ENCODE measurements at regions not wholly inside any gene's neighbourhood (a gene's known extent, or its start where the extent isn't known, plus 50 kb on each side); places are given as distances from the start of the nearest gene placed in this dataset.

GRCh38 chr5:125301711-125302110 is 555.3 kb upstream of the ZNF608 start (continued):
- TF ChIP-seq ZNF687 (IDR thresholded peaks at IDR 0.05) (no peak), MYB (IDR thresholded peaks at IDR 0.05; ENCODE audit: borderline replicate concordance, low read depth, low read length) (no peak)

- no peak for ATAC-seq
- CTCF ChIA-PET, result no interaction called here
These were observed 556.1 kb upstream of the ZNF608 start for GRCh38 chr5:125302577-125302976.

More at GRCh38 chr5:125302577-125302976, 556.1 kb upstream of the ZNF608 start:
- SMC1A ChIA-PET (ENCODE audit: uncharacterized antibody, unreplicated experiment), result interaction anchor here (0.8 kb wide), 1 partner anchor 1063 kb away, joined by 3 read pairs; no protein-coding TSS in a partner anchor
- FAIRE-seq (no peak), DNase-seq (ENCODE audit: low read depth, low spot score) (no peak)
- H3K27ac ChIP-seq (ENCODE audit: control insufficient read depth, insufficient read depth), result no peak overlapping the region
- BruUV-seq (replicated peaks), result no TSS peak
- RAD21 ChIA-PET (ENCODE audit: unreplicated experiment), result no interaction called here
- H3K9me3 ChIP-seq (replicated peaks; ENCODE audit: control insufficient read depth, insufficient read depth, low read length), result no peaks in the 10 kb centered on the region
- H3K4me3 ChIP-seq, result no peak overlapping the region
- in situ Hi-C loops (cut with MboI) (no loop called here), intact Hi-C loops (cut with micrococcal nuclease; ENCODE audit: unreplicated experiment) (no loop called here)
- H3K4me2 ChIP-seq (ENCODE audit: control insufficient read depth, insufficient read depth), result no peak overlapping the region
- no peaks in the 10 kb centered on the region for H3K36me3 ChIP-seq (ENCODE audit: control insufficient read depth in 2 of 2, insufficient read depth in 2 of 2, low read length in 1 of 2)
- H4K20me1 ChIP-seq (ENCODE audit: control insufficient read depth, insufficient read depth), result no peaks in the 10 kb centered on the region
- no peaks in the 10 kb centered on the region for H3K79me2 ChIP-seq (ENCODE audit: control insufficient read depth, insufficient read depth, low read length)
- TF ChIP-seq E2F4 (IDR thresholded peaks at IDR 0.05; ENCODE audit: low read depth, low read length), result no peak
- TF ChIP-seq RAD21 (IDR thresholded peaks at IDR 0.05; ENCODE audit: insufficient read depth, low read depth, low read length), result no peak
- TF ChIP-seq NBN (IDR thresholded peaks at IDR 0.05), result no peak
- TF ChIP-seq MTA3 (IDR thresholded peaks at IDR 0.05; ENCODE audit: borderline replicate concordance, low read length), result no peak
- TF ChIP-seq KDM1A (IDR thresholded peaks at IDR 0.05; ENCODE audit: borderline replicate concordance), result no peak
- no peak for TF ChIP-seq TARDBP (IDR thresholded peaks at IDR 0.05; ENCODE audit: borderline replicate concordance)
- H3K9ac ChIP-seq (ENCODE audit: control insufficient read depth, insufficient read depth, low read length), result no peak overlapping the region
- H3K4me1 ChIP-seq (ENCODE audit: control insufficient read depth, insufficient read depth, low read length), result no peaks in the 10 kb centered on the region
- 24% methylated on average over 4 of the region's 4 CpGs for WGBS (ENCODE audit: insufficient coverage, insufficient replicate concordance, low lambda C conversion rate, missing lambda C conversion rate)
- H2AFZ ChIP-seq (ENCODE audit: control insufficient read depth, low read depth, low read length), result no peak overlapping the region
- H3K27me3 ChIP-seq (replicated peaks in 1 of 2; ENCODE audit: control insufficient read depth in 2 of 2, insufficient read depth in 2 of 2, low read length in 1 of 2), result no peaks in the 10 kb centered on the region
- POLR2A ChIA-PET, result no interaction called here

Measured in GM12878 (cell line).